ENCODE measurements at regions not wholly inside any gene's neighbourhood (a gene's known extent, or its start where the extent isn't known, plus 50 kb on each side); places are given as distances from the start of the nearest gene placed in this dataset.

GRCh38 chr14:54173802-54174201 lies 217.2 kb upstream of the BMP4 start:
- DNase-seq (ENCODE audit: low read depth), result no peak

GRCh38 chr14:54174457-54174856 lies 217.8 kb upstream of the BMP4 start:
- no peak for DNase-seq (ENCODE audit: low read depth)

- DNase-seq (ENCODE audit: low read depth), result peak; percentile 71
Observed at GRCh38 chr14:54175298-54175942, 218.8 kb upstream of the BMP4 start.

GRCh38 chr14:54177019-54177418 lies 219.8 kb upstream of the CDKN3 start:
- DNase-seq (ENCODE audit: low read depth), result no peak

GRCh38 chr14:54177641-54178621 lies 218.9 kb upstream of the CDKN3 start:
- DNase-seq (ENCODE audit: low read depth), result peak; percentile 42

- peak; percentile 88 for DNase-seq (ENCODE audit: low read depth)
Observed at GRCh38 chr14:54182419-54183045, 214.3 kb upstream of the CDKN3 start.

- DNase-seq (ENCODE audit: low read depth), result no peak
Observed at GRCh38 chr14:54186821-54187763, 209.7 kb upstream of the CDKN3 start.

GRCh38 chr14:54188064-54188666 lies 208.6 kb upstream of the CDKN3 start:
- no peak for DNase-seq (ENCODE audit: low read depth)

GRCh38 chr14:54189333-54189732 lies 207.5 kb upstream of the CDKN3 start:
- no peak for DNase-seq (ENCODE audit: low read depth)

- DNase-seq (ENCODE audit: low read depth), result peak; percentile 90
Observed at GRCh38 chr14:54189748-54190354, 207.0 kb upstream of the CDKN3 start.

GRCh38 chr14:54191846-54192245 lies 205.0 kb upstream of the CDKN3 start:
- no peak for DNase-seq (ENCODE audit: low read depth)

GRCh38 chr14:54192610-54193009 lies 204.2 kb upstream of the CDKN3 start:
- no peak for DNase-seq (ENCODE audit: low read depth)

- DNase-seq (ENCODE audit: low read depth), result no peak
Observed at GRCh38 chr14:54193871-54194270, 202.9 kb upstream of the CDKN3 start.

GRCh38 chr14:54194501-54194900 lies 202.3 kb upstream of the CDKN3 start:
- DNase-seq (ENCODE audit: low read depth), result no peak

- DNase-seq (ENCODE audit: low read depth), result no peak
Observed at GRCh38 chr14:54197369-54197768, 199.4 kb upstream of the CDKN3 start.

- no peak for DNase-seq (ENCODE audit: low read depth)
Observed at GRCh38 chr14:54200726-54201125, 196.1 kb upstream of the CDKN3 start.

GRCh38 chr14:54202288-54202687 lies 194.5 kb upstream of the CDKN3 start:
- DNase-seq (ENCODE audit: low read depth), result no peak

- no peak for DNase-seq (ENCODE audit: low read depth)
Observed at GRCh38 chr14:54206516-54206915, 190.3 kb upstream of the CDKN3 start.

GRCh38 chr14:54207075-54207474 lies 189.7 kb upstream of the CDKN3 start:
- DNase-seq (ENCODE audit: low read depth), result peak; percentile 49

Measured in HT1080 (cell line).